ENCODE measurements at regions not wholly inside any gene's neighbourhood (a gene's known extent, or its start where the extent isn't known, plus 50 kb on each side); places are given as distances from the start of the nearest gene placed in this dataset.

DNA sequence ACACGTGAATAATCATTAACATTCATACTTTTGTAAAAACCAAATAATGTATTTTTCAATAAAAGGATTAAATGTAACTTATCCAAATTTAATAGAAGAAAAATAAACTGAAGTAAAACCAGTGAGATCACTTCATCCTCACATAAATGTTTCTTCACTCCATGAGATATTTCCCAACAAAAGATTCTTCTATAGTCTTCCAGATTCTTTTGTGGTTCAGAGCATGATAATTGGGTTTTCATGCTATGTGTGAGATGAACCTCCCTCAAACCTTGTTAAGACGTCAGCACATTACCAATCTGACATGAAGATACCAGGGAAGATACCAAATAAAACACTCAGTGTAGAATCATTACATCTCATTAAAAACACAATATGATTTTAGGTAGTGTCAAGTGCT, 62.9 kb upstream of the OXGR1 start:
- DNase-seq (ENCODE audit: low read depth in 3 of 3) = no peak

DNA sequence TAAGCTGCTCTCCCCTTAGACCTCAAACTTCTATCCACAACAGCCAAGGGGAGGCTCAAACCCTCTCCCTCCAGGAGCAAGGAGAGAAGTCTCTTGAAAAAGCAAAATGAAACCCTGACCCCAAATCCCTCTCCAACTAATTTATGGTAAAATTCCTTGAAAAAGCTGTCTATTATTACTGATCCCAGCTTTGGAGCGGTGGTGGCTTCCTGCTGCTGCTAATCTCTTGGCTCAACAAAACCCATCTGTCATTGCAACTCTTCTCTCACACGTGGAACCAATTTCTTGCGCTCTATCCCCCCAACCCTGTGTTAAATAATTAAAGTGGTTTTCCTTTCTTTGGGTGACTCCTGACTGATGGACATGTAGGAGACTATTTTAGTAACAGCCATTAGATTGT, 64.1 kb upstream of the OXGR1 start:
- no peak for DNase-seq (ENCODE audit: low read depth in 3 of 3)

DNA sequence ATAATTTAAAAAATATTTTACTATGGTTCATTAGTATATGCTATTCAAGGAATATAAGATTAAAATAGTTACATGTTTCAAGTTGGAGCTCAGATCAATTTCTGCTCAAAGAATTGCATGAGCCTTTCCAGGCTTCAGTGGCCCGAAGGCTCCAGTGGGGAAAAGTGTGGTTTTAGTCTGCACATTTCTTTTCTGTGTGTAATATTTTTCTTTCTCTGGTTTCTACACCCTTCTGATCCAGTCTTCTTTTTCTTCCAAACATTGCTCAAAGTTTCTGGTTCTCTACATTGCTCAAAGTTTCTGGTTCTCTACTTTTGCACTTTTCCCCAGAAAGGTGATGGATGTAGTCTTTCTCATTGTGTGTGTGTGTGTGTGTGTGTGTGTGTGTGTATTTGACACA, 64.7 kb upstream of the OXGR1 start:
- no peak for DNase-seq (ENCODE audit: low read depth in 3 of 3)

DNA sequence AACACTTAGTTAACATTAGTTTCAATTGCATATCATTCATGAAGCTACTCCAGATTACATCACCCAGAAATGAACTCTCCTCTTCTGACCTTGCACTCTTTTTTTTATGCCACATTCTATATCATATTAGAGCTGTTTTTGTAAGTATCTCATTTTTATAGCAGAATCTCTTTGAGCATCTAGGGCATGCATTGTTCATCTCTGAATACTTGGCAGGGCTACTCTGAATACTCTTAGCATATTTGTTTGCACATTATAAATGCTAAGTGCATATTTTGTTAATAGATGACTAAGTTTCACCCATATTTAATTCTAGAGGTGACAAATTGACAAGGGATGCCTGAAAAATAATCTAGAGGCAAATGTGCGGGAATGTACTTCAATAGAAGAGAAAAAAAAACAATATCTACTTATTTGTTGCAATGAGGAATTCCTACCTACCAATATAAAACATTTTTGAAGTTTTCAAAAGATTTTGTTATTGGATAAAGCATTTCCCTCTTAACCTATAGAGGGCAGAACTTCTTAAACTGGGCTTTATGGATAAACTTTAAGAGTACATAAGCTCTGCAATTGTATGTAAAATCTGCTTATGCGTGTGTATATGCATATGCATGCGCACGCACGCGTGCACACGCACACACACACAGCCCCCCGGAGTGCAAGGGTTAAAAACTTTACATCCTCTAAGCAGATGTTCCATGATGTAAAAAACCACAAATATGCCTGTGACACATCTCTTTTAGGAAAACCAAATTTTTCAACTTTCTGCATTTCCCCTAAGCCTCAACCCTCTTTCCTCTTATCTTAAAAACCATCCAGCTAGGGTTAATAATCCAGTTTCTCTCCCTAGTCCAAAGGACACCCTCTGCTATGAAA, 73.0 kb upstream of the OXGR1 start:
- no peak for DNase-seq (ENCODE audit: low read depth in 3 of 3)

DNA sequence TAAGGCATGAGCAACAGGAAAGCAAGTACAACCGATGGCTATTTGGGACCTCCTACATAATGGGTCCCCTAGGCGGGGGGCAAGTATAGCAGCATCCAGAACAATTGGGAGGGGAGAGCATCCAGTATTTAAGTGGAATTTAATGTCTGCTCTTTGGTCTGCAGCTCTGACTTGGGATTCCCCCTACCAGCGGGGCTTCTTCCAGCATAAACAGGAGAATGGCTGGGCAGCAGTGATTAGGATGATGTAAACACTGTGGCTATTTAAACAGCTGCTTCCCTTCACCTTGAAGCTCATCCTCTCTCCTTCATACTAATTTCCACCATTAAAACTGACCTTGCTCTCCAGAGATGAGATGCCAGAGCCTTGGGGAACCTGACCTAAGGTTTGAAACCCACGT, 73.9 kb upstream of the OXGR1 start:
- DNase-seq (ENCODE audit: low read depth in 3 of 3) = no peak

DNA sequence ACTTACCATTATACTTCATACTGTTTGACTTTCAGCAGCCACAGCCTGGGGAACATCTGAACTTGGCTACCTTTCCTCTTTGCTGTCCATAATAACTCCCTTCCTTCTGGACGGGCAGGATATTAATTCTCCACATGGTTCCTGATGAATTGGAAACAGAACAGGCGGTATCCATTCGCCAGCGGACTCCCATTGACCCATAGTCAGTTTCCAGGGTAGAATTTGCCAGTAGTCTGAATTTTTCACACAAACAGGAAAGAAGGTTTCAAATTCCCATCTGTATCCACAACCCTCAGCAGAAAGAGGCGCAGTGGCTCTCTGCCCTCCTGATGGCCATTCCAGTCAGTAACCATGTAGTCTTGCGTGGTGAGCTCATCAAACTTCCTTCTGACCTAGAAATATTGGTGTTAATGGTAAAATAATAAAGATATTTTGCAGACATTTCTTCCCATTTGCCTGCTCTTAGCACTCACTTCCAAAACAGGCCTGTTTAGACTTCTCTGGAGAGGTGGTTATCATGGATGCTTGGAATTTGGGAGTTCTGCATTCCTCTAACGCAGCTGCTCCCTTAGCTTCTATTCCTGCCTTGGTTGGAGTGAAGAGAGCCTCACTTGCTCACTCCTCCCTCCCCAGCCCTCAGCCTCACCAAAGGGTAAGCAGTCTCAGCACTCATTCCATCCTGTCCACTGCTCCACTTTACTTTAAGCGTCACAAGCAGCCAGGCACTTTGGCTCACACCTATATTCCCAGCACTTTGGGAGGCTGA, 75.0 kb upstream of the OXGR1 start:
- no peak for DNase-seq (ENCODE audit: low read depth in 3 of 3)

DNA sequence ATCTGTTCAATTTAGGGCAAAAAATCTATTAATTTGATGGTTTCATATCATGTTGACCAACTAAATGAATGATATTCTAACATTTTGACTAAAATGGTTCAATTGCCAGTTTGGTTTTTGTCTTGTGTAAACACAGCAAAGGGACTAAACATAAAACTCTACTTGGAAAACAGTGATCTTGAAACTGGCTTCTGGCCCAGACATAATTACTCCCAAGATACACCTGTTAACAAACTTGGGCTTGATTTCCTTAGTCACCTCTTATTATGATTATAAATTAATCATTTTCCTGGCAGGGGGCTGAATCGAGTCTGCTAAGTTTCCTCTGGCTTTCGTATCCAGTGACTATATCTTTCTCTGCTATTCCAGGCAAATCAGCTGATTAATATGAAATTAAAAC, 78.0 kb upstream of the OXGR1 start:
- no peak for DNase-seq (ENCODE audit: low read depth in 3 of 3)

DNA sequence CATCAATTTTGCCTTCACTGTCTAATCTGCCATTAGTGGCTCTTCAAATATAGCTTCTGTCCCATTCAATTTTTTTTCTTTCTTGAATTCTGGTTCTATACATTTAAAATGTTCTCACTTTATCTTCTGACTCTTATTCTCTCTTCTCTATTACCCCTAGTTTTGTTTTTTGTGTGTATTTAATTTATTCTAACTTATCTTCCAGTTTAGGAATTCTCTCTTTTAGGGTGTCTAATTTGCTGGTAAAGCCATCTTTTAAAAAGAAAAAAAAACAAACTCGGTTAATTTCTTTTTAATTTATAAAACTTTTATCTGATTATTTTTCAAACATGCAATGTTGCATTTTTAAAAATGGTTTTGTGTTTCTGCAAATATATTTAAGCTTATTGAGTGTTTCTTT, 80.3 kb upstream of the OXGR1 start:
- no peak for DNase-seq (ENCODE audit: low read depth in 3 of 3)

DNA sequence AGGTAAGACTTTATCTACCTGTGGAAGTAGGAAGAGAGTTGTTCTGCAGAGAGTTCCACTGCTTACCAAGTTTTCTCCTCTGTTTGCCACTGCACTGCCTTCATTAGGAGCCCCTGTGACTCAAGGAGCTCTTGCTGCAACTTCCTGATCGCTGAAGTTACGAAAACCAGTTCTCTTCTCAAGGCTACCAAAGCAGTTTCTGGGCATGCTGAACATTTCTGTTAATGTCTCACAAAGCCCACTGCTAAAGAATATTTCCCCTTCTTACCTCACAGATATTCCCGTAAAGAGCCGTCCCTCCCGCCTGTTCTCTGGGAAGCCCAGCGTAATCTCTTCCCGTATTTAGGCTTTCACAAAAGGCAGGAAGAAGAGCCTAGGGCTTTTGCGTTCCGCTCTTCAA, 82.6 kb upstream of the OXGR1 start:
- DNase-seq (ENCODE audit: low read depth in 3 of 3) = no peak

DNA sequence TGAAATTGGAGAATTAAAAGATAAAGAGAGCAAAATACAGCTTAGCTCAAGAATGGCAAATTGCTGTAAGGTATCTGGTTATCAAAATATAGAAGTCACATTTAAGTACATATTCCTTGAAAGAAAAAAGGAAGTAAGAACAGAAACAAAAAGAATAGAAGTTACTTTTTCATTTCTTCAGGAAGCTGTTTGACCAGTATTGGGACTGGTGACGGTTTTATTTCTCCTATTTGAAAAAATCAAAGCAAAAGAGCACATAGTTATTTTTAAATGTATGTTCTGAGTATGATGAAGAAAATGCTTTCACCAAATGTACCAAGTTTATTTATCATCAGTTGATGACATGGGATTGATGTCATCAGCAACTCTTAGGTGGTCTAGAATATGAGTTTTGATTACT, 83.1 kb upstream of the OXGR1 start:
- DNase-seq (ENCODE audit: low read depth in 3 of 3) = no peak

DNA sequence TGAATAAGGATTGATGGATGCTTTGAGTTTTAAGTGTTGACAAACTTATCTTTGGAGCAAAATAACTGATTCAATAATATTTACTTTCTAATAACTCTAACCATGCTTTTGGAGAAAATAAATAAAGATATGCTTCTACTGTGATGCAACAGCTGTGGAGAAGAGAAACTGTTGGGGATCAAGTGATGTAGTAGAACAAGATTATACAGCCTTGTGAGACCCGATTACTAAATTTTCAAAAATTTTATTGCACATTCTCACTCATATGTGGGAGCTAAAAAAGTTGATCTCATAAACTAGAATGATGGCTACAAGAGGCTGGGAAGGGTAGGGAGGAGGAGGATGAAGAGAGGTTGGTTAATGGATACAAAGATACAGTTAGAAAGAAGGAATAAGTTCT, 85.5 kb upstream of the OXGR1 start:
- DNase-seq (ENCODE audit: low read depth in 3 of 3) = no peak

DNA sequence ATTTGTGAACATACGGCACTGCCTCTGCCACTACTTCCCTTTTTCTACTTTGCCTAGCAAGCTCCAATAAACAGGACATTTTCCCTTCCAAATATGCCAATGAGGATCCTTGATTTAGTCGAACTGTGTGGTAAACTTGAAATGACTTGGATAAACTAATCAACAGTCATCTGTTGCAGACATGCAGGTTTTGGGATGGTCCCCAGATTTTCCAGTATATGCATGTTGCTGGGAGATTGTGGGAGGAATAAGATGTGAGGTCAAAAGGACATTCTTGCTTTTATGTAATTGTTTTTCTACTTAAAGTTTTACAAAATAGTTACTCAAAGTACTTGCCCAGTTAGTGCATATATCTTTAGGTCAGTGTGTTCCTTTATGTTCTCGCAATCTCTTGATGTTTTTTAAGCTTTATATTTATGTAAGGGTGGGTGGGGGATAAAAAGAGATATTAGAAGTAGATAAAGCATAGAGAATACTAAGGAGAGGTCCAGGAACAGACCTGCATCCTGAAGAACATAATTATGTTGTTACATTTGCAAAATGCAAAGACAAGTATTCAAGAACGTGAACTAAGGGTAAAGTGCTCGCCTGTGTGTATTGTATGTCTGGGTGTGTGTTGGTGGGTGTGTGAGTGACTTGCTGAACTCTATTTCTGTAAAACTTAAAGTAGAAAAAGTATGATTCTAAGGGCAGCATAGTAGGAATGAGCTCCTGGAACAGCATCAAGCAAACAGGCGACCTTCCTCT, 88.4 kb upstream of the OXGR1 start:
- no peak for DNase-seq (ENCODE audit: low read depth in 3 of 3)

DNA sequence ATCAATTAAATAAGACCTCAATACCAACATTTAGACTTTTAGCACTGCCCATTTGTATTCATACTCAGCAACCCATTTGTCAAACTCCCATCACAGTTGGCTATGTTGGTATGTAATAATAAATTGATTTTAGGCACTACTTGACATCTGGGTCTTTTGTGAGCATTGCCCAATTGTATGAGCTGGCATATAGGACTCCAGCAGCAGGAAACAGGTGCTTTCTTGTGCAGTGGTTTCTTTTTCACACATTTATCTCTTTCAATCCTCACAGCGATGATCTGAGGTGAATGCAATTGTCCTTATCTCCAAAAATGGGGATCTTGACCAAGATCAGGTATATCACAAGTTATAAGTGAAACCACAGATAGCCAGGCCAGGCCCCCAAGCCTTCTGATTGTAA, 96.9 kb upstream of the OXGR1 start:
- no peak for DNase-seq (ENCODE audit: low read depth in 3 of 3)

DNA sequence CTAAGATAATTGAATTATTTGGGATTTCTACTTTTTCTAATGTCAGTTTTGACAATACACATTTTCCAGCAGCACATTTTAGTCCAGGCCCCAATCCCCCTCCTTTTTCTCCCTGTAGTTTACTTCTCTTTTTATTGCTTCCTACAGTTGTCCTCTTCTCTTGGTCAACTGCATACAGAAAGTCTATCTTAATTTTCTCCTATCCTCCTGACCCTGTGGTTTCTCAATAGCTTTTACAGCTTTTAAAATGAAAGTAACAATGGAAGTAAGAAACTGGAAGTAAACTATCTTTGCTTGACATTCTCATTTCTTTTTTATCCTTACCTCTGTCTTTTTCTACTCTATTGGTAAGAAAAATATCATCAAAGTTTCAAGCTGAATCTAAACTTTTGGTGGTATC, 106.5 kb upstream of the OXGR1 start:
- no peak for DNase-seq (ENCODE audit: low read depth in 3 of 3)

DNA sequence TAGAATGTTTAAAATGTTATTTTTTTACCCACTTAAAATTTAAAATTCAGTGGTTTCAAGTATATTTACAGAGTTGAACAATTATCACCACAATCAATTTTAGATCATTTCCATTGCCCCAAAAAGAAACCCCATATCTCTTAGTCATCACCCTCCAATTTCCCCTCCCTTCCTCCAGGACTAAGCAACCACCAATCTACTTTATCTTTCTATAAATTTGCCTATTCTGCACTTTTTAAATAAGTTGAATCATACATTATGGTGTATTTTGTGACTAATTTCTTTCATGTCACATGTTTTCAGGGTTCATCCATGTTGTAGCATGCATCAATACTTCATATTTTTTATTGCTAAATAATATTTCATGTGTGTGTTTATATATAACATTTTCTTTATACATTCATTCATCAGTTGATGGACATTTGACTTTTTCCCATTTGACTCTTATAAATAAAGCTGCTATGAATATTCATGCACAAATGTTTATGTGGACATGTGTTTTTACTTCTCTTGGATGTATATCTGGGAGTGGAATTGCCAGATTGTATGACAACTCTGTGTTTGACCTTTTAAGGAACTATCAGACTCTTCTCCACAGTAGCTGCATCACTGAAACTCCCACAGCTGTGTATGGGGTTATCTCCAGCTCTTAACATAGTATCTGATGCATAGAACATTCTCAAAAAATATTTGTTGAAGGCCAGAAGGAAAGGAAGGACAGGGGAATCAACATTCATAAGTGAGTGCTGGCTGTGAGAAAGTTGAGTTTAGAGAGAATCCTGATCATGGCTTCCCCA, 107.8 kb upstream of the OXGR1 start:
- DNase-seq (ENCODE audit: low read depth in 3 of 3) = no peak

DNA sequence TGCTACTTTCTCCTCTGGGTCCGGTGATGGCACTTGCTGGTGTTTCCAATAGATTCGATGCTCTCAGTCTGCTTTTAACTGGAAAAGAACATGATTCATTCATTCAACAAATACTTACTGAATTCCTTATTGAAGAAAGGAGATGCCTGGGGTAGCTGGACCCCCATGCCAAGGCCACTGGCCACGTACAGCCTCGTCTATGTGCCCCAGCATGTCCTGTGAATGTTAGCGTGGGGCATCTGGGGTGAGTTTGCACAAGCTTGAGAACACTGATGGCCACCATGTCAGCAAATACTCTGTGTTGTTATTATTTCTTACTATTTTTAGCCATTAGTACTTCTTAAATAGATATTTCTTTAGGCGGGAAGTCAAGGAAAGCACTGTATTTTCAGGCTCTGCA, 112.0 kb upstream of the OXGR1 start:
- DNase-seq (ENCODE audit: low read depth in 3 of 3) = no peak

DNA sequence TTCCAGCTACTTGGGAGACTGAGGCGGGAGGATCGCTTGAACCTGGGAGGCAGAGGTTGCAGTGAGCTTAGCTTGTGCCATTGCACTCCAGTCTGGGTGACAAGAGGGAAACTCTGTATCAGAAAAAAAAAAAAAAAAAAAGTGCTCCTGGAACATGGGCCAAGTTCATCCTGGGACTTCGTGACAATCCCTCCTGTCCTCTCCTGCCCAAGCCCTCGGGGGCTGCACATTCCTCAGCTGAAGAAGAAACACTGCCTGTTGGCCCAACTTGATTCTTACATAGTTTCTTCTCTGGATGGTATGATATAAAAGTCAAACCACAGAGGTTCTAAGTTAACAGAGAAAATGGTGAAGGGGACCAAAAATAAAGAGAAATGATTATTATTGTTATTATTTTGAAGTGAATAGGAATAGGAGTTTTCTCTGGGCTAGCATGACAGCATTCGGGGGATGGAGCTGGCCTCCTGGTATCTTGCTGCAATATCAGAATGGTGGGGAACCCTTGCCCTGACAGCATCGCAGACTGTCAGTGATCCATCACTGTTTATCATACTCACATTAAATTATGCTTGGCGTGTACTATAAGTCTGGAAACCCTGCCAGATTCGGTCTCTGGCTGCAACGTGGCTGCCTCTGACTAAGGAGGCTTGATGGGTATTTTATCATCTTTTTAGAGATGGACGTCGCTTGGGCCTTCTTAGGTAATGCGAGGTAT, 113.7 kb upstream of the OXGR1 start:
- DNase-seq (ENCODE audit: low read depth in 3 of 3) = no peak

DNA sequence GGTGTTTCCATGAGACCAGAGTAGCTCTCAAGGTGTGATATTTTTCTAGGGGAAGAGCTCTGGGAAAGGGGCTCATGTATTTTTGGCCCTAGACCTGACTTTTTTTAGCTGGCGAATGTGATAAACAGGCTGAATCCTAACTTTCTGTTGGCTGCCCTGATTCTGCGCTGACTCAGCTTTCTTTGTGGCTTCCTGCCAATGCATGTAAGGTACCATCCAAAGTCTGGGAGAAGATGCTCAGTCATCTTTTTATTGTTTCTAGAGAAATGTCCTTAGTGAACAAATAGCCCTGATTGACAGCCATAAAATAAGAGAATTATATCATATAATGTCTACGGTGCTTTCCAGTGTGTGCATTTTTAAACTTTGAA, 113.6 kb upstream of the MBNL2 start:
- DNase-seq (ENCODE audit: low read depth in 3 of 3) = no peak

DNA sequence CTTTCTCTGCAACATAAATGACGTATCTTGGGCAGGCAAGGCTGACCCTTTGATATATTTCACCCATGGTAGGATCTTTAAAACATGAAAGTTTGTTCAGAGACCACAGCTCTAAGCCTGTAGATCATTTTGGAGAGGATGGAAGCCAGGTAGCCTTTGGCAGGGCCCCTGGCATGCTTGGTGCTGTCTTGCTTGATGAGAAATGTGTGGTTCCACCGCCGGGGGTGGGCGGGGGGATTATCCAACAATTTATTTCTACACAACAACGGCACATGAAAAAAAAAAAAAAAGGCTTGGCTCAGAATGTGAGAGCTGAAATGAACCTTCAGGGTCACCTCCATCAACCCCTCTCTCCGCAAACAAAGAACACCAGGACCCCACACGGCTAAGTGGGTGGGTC, 112.9 kb upstream of the MBNL2 start:
- no peak for DNase-seq (ENCODE audit: low read depth in 3 of 3)

DNA sequence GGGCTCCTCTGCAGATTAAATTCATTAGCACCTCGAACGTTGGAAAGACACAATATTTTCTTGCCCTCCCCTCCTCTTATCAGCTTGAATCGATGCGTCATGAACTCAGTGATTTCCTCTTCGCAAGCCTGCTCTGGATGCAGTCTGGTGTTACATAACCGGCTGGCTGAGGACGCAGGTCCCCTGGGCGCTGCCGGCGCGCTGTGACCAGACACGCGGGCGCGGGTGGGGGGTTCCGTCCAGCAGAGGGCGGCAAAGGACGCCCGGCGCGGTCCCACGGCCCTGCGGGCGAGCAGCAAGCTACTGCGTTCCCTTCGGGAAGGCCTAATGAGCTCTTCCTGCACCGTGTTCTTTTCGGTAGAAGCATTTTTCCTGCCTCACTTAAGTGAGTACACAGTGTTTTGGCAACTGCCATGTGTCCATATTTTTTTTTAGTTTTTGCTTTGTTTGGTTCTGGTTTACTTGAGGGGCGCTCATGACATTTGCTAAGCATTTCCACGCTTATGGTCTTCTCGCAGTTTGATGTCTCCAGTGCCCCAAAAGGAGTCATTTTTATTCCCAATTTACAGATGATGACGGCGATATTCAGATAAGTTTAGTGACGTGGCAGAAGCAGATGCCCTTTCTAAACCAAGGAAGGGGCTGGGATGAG, 112.2 kb upstream of the MBNL2 start:
- peak; percentile 52 to 70 (median 65) for DNase-seq (ENCODE audit: low read depth in 3 of 3)

DNA sequence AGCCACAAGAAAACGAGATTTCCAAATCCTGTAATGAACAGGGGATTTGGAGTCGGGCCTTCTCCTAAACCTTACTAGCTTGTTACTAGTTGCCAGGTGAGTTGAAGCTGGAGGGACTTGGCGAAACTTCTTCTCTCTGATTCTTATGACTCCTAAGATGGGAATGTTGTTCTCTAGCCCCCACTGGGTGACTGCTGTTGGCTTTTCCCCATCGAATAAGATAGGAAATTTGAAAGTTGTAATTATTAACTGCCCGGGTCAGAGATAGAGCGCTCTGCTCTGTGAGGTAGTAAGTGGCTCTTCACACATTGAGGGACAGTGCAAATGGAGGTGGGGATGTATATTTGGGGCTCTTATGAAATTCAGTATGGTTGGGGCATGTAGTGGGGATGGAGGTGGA, 111.2 kb upstream of the MBNL2 start:
- no peak for DNase-seq (ENCODE audit: low read depth in 3 of 3)

All from stimulated activated CD4-positive, alpha-beta T cell treated with anti-CD3 and anti-CD28 coated beads, TNF-alpha, amount 100 ng/mL, for 48 hours (primary cell).